Cardiac septum (tissue), 1 donor: ENCODE measurements at regions not wholly inside any gene's neighbourhood (a gene's known extent, or its start where the extent isn't known, plus 50 kb on each side); places are given as distances from the start of the nearest gene placed in this dataset.
"Not testable (repeated sequence)": the region's sequence is repeated elsewhere in the genome, so short reads cannot be mapped to it uniquely, and the experiment has no call there.

Source experiments
- DNase-seq: peaks from one replicate; pipeline ENCODE4 v3.0.0-alpha.2; 2020; ENCODE audit warnings: low spot score
- intact Hi-C: fragments of 100-400 bp; cut with DNase I; formaldehyde crosslinking; loops from one replicate; pipeline ENCODE4 v1.14.0; 2022
- donor health status: DM: no; HTN: no; CAD: no.

GRCh38 chr6:16955899-16956298 lies 146.0 kb upstream of the STMND1 start:
- no peak for DNase-seq
- intact Hi-C loops, result loop anchor here (5.0 kb wide), 1 partner anchor 131 kb away; no protein-coding TSS in a partner anchor

DNA sequence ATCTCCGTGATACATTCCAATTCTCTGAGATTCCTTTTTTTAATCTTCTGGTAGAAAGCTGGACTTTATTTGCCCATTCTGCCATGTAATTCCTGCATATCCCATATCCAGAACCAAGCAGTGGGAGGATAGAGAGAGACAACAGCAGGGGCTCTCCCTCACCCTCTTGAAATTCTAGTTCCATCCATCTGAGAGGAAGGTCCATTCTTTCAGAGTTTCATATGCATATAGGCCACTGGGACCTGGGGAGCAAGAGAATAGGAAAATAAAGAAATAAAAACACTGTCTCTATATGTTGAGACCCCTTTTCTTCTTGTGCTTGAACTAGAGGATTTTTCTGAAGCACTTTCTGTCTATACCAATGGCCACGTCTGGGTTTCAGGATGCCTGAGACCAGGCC lies 147.9 kb upstream of the STMND1 start:
- intact Hi-C loops, result no loop called here
- no peak for DNase-seq

- intact Hi-C loops, result no loop called here
- DNase-seq, result no peak
Observed at GRCh38 chr6:16953446-16953845, 148.4 kb upstream of the STMND1 start.

GRCh38 chr6:16950825-16951495 lies 150.9 kb upstream of the STMND1 start:
- DNase-seq, result no peak
- intact Hi-C loops, result no loop called here

- intact Hi-C loops, result no loop called here
- no peak for DNase-seq
Observed at GRCh38 chr6:16950302-16950701, 151.5 kb upstream of the STMND1 start.

GRCh38 chr6:16949716-16950115 lies 152.1 kb upstream of the STMND1 start:
- DNase-seq, result no peak
- intact Hi-C loops, result no loop called here

DNA sequence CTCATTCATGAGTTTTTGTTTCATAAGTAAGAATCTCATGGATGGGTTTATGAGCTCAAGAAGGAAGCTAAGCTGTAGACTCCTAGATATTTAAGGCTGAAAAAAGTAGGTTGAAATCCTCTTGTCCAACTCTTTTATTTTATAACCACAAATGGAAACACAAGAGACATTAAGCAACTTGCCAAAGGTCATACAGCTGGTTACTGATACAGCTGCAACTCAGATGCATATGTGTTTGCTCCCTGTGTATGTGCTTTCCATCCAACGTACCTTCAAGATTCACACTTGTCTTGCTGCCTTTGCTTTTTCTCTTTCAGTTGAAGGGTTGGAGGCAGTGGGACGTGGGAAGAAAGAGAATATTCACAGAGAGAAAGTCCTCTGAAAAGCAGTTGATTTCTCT lies 153.5 kb upstream of the STMND1 start:
- intact Hi-C loops, result no loop called here
- DNase-seq, result no peak

DNA sequence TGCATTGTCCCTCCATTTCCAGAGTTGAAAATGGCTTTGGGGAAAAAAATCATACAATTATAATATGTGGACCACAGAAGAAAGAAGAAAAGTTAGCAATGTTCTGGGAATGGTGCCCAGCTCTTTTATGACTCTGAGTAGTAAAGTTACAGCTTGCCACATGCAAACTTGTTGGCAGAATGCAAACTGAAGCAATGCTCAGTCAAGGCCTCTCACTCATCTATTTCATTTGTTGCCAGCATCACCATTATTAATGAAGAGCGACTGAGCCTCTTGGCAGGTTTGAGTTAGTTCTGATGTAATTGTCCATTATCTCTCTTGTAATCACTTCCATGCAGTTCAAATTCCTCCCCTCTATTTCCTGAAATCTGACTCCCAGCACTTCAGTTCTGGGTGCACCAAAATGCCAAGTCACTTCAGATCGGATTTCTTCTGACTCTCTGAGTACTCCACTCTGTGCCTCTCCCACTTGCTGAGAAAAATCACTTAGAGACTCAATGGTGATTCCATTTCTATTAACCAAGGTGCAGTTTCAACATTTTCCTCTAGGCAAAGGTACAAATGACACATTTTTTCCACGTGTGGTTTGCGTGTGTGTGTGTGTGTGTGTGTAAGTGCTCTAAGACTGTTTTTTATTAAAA lies 154.4 kb upstream of the STMND1 start:
- no peak for DNase-seq
- intact Hi-C loops, result no loop called here

GRCh38 chr6:16944596-16944995 lies 157.3 kb upstream of the STMND1 start:
- intact Hi-C loops, result no loop called here
- DNase-seq, result no peak

- DNase-seq, result no peak
- intact Hi-C loops, result no loop called here
Observed at GRCh38 chr6:16939839-16940238, 162.0 kb upstream of the STMND1 start.

- DNase-seq, result no peak
- intact Hi-C loops, result no loop called here
Observed at GRCh38 chr6:16939351-16939750, 162.5 kb upstream of the STMND1 start.

GRCh38 chr6:16936893-16937292 lies 165.0 kb upstream of the STMND1 start:
- intact Hi-C loops, result no loop called here

GRCh38 chr6:16933961-16934360 lies 167.9 kb upstream of the STMND1 start:
- intact Hi-C loops, result no loop called here
- DNase-seq, result no peak

More at GRCh38 chr6:16936893-16937292, 165.0 kb upstream of the STMND1 start:
- no peak for DNase-seq

DNA sequence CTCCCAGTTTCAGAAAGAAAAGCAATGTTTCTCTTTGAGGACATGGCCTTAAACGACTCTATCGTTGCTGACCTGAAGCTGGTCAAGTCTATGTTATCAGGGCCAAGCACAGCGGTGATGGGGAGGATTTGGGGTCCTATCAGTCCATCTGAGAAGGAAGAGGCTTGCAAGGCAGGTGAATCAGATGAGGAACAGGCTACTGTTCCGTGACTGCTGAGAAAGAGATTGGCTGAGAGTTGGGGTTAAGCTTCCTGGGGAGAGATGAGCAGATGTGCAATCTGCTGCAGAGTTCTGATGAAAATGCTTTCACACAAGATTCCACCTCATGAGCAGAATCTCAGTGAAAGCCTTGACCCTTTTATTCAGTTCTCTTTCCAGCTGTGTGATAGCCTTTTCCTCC lies 168.3 kb upstream of the STMND1 start:
- intact Hi-C loops, result no loop called here
- no peak for DNase-seq

DNA sequence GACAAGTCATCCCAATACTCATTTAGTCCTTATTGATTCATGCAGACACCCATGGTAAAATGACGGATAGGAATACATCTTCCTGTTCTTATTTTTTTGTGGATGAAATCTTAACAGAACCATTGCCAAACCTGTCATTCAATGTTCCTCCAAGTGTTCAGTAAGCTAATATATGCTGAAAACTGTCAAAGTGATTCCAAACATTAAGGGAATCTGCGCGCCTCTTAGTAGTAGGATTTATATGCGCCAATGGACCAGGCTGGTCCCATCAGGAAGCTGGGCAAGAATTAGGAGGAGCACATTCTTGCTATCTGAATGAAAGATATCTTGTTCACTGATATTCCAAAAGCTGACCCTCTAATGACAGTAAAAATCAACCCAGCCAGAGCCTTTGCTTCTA lies 168.9 kb upstream of the STMND1 start:
- intact Hi-C loops, result no loop called here

GRCh38 chr6:16931079-16931478 lies 169.8 kb upstream of the ATXN1 start:
- intact Hi-C loops, DNase-seq: not testable (repeated sequence)

More for the DNA sequence above, 168.9 kb upstream of the STMND1 start:
- no peak for DNase-seq

- intact Hi-C loops, result no loop called here
- no peak for DNase-seq
Observed at GRCh38 chr6:16930432-16930831, 169.2 kb upstream of the ATXN1 start.

DNA sequence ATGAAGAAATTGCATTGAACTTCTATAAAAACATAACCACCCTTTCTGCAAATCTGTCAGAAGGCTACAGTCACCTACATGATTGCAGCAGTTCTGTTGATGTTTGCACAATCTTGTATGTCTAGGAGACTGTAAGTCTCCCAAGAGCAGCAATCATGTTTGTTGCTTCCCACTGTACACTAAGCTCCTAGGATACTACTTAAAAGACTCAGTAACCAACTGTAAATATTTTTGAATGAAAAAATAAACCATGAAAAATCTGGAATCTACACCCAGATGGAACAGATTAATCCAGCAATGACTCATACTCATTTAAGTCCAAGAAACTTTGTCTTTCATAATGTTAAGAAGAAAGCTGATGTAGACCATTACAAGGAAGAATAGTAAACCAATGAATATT lies 168.5 kb upstream of the ATXN1 start:
- intact Hi-C loops, result no loop called here
- no peak for DNase-seq

- no peak for DNase-seq
- intact Hi-C loops, result no loop called here
Observed at GRCh38 chr6:16928387-16928786, 167.1 kb upstream of the ATXN1 start.

GRCh38 chr6:16927205-16927604 lies 165.9 kb upstream of the ATXN1 start:
- no peak for DNase-seq
- intact Hi-C loops, result no loop called here

DNA sequence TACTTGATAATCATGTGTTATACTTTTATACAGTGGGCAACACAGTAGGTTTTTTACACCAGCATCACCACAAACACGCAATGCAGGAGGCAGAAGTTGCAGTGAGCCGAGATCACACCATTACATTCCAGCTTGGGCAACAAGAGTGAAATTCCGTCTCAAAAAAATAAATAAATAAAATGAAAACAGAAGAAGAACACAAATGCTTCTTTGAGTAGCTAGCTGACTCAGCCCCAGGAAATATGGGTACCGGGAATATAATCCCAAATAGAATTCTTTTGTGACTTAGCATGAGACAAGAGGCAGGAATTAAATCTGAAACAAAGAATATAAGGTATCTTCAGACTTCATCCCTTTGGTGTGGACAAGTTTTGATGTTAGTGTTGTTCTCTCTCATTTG lies 164.2 kb upstream of the ATXN1 start:
- intact Hi-C loops, result no loop called here

DNA sequence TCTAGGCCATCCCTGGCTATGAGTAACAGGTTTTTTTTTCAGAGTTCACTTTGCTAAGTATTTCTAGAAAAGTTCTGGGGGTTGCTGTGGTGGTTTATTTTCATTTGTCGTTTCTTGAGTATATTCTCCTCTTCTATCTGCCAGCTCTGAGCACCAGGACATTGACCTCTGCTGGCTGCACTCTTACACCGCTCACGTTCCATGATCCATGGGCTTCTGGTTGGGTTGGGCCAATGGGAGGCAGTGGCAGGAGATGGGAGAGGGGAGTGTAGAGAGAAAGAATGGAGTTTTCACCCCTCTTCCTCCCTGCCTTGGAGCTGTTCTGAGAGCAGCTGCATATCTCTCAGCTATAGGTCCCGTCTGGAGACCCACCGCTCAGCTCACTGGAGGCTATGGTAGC lies 161.0 kb upstream of the ATXN1 start:
- intact Hi-C loops, result no loop called here
- no peak for DNase-seq

More for the DNA sequence above, 164.2 kb upstream of the ATXN1 start:
- DNase-seq, result no peak
